Left ventricle myocardium inferior (tissue), 1 donor: ENCODE measurements at regions not wholly inside any gene's neighbourhood (a gene's known extent, or its start where the extent isn't known, plus 50 kb on each side); places are given as distances from the start of the nearest gene placed in this dataset.

Source experiments
- DNase-seq: peaks from one replicate; pipeline ENCODE4 v3.0.0-alpha.2; 2020
- H3K27ac ChIP-seq: fragments of 200-600 bp; replicated peaks from 2 replicates; pipeline ENCODE4 v1.8.0; 2021
- H3K27me3 ChIP-seq: fragments of 200-600 bp; 2 replicates; pipeline ENCODE4 v1.8.0; 2021; ENCODE audit warnings: low read depth
- H3K36me3 ChIP-seq: fragments of 200-600 bp; 2 replicates; pipeline ENCODE4 v1.8.0; 2021
- H3K4me1 ChIP-seq: fragments of 200-600 bp; 2 replicates; pipeline ENCODE4 v1.8.0; 2021
- H3K4me3 ChIP-seq: fragments of 200-600 bp; 2 replicates; pipeline ENCODE4 v1.8.0; 2021; ENCODE audit warnings: mild to moderate bottlenecking, moderate library complexity
- H3K9me3 ChIP-seq: fragments of 200-600 bp; replicated peaks from 2 replicates; pipeline ENCODE4 v1.8.0; 2021
- intact Hi-C: fragments of 100-400 bp; cut with micrococcal nuclease; formaldehyde crosslinking; loops from one replicate; pipeline ENCODE4 v1.11.0; 2022
- TF ChIP-seq, protein P1 (sequence below): fragments of 200-600 bp; IDR thresholded peaks from 2 replicates; pipeline ENCODE4 v1.8.0; 2021; ENCODE audit warnings: antibody characterized with exemption, mild to moderate bottlenecking, borderline replicate concordance
- donor health status: DM: no; HTN: yes; CAD: no; lungs with severe emphysema.

- H3K36me3 ChIP-seq = no peaks in the 10 kb centered on the region
- no peaks in the 10 kb centered on the region for H3K4me1 ChIP-seq
- no peak overlapping the region for H3K4me3 ChIP-seq
- DNase-seq = no peak
- H3K9me3 ChIP-seq = no peaks in the 10 kb centered on the region
- TF ChIP-seq, protein P1, sequence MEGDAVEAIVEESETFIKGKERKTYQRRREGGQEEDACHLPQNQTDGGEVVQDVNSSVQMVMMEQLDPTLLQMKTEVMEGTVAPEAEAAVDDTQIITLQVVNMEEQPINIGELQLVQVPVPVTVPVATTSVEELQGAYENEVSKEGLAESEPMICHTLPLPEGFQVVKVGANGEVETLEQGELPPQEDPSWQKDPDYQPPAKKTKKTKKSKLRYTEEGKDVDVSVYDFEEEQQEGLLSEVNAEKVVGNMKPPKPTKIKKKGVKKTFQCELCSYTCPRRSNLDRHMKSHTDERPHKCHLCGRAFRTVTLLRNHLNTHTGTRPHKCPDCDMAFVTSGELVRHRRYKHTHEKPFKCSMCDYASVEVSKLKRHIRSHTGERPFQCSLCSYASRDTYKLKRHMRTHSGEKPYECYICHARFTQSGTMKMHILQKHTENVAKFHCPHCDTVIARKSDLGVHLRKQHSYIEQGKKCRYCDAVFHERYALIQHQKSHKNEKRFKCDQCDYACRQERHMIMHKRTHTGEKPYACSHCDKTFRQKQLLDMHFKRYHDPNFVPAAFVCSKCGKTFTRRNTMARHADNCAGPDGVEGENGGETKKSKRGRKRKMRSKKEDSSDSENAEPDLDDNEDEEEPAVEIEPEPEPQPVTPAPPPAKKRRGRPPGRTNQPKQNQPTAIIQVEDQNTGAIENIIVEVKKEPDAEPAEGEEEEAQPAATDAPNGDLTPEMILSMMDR = no peak
- intact Hi-C loops = no loop called here
- no peaks in the 10 kb centered on the region for H3K27me3 ChIP-seq
- no peak overlapping the region for H3K27ac ChIP-seq
Measured at GRCh38 chr11:109035284-109035683, 370.4 kb downstream of the DDX10 start.

GRCh38 chr11:109036011-109036410 is 371.1 kb downstream of the DDX10 start:
- Histone ChIP-seq H3K4me1 (no peaks in the 10 kb centered on the region), H3K36me3 (no peaks in the 10 kb centered on the region), H3K27me3 (no peaks in the 10 kb centered on the region), H3K4me3 (no peak overlapping the region), H3K27ac (no peak overlapping the region), H3K9me3 (no peaks in the 10 kb centered on the region)
- intact Hi-C loops = no loop called here
- DNase-seq = no peak
- TF ChIP-seq, protein P1 = no peak

DNA sequence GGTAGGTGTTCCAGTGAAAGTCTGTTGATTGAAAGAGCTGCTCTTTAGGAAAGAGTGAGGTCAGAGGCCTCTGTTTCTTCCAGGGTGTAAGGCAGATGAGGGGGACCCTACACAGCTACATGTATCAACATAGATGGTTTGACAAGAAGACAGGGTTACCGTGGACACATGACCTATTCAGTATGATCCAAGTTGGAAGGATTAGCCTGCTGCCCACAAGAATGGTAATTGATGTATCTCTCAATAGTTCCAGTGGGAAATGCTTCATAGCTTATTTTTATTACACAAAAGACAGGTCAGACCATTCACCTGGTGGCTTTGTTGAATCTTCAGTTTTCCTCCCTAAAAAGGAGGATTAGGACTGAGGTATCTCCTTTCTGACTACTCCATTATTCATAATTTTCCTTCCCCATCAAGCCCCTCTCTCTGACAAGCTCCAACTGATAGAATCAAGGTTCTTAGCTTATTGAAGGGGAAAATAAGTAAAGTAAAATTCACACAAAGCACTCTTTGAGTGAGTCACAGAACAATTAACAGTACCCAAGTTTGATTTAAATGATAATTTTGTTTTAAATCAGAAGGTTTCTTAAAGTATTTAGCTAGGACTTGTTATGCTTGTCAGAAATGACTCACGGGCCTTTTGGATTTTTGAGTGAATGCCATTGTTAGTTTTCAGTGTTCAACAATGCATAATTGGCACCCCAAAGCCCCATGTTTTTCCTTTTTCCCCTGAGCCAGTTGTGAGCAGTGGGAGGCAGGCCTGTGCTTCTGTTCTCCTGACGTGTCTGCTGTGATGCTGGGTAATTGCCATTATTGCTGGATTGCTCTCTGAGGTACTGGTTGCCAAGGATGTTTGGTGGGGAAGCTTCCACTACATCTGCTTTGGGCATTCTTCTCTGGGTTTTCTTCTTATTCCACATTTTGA is 373.2 kb downstream of the DDX10 start:
- intact Hi-C loops = no loop called here
- no peak overlapping the region for H3K27ac ChIP-seq
- H3K27me3 ChIP-seq = no peaks in the 10 kb centered on the region
- no peaks in the 10 kb centered on the region for H3K4me1 ChIP-seq
- no peaks in the 10 kb centered on the region for H3K9me3 ChIP-seq
- TF ChIP-seq, protein P1 = no peak
- H3K4me3 ChIP-seq = no peak overlapping the region
- DNase-seq = no peak
- no peaks in the 10 kb centered on the region for H3K36me3 ChIP-seq

- Histone ChIP-seq H3K4me1 (no peaks in the 10 kb centered on the region), H3K9me3 (no peaks in the 10 kb centered on the region)
- intact Hi-C loops = no loop called here
Measured at GRCh38 chr11:109039611-109040010, 374.7 kb downstream of the DDX10 start.

GRCh38 chr11:109040303-109040702 is 375.4 kb downstream of the DDX10 start:
- intact Hi-C loops = no loop called here

More at GRCh38 chr11:109039611-109040010, 374.7 kb downstream of the DDX10 start:
- H3K27me3 ChIP-seq = no peaks in the 10 kb centered on the region
- no peak overlapping the region for H3K27ac ChIP-seq
- DNase-seq = no peak
- H3K36me3 ChIP-seq = no peaks in the 10 kb centered on the region
- TF ChIP-seq, protein P1 = no peak
- no peak overlapping the region for H3K4me3 ChIP-seq

More at GRCh38 chr11:109040303-109040702, 375.4 kb downstream of the DDX10 start:
- TF ChIP-seq, protein P1 = no peak
- DNase-seq = no peak
- no peaks in the 10 kb centered on the region for H3K9me3 ChIP-seq
- H3K27me3 ChIP-seq = no peaks in the 10 kb centered on the region
- H3K4me1 ChIP-seq = no peaks in the 10 kb centered on the region
- H3K36me3 ChIP-seq = no peaks in the 10 kb centered on the region
- H3K4me3 ChIP-seq = no peak overlapping the region
- H3K27ac ChIP-seq = no peak overlapping the region
